SH-SY5Y (cell line): ENCODE measurements at regions not wholly inside any gene's neighbourhood (a gene's known extent, or its start where the extent isn't known, plus 50 kb on each side); places are given as distances from the start of the nearest gene placed in this dataset.

ENCODE experiments used
- GATA2 ChIP-seq: IDR thresholded peaks from 2 replicates; pipeline ENCODE4 v1.6.1; 2011; ENCODE audit warnings: mild to moderate bottlenecking, low read depth, low read length
- GATA3 ChIP-seq: IDR thresholded peaks from 2 replicates; pipeline ENCODE4 v1.6.1; 2011; ENCODE audit warnings: low read depth, mild to moderate bottlenecking, low read length, moderate library complexity

GRCh38 chr1:37127254-37127748 is 93.0 kb upstream of the GRIK3 start:
- no peak for TF ChIP-seq GATA2
- no peak for TF ChIP-seq GATA3
